Mononuclear cell (primary cell): ENCODE measurements at regions not wholly inside any gene's neighbourhood (a gene's known extent, or its start where the extent isn't known, plus 50 kb on each side); places are given as distances from the start of the nearest gene placed in this dataset.

Experiments used
- H3K27me3 ChIP-seq: 2 replicates; pipeline ENCODE4 v1.6.0; 2011; ENCODE audit warnings: low read length, control low read depth; ENCODE audit not compliant: insufficient read depth
- H3K4me1 ChIP-seq: 2 replicates; pipeline ENCODE4 v1.5.1; 2011; ENCODE audit warnings: mild to moderate bottlenecking, low read length, control low read depth; ENCODE audit not compliant: insufficient read depth
- H3K4me3 ChIP-seq: 2 replicates; pipeline ENCODE4 v1.5.1; 2011; ENCODE audit warnings: mild to moderate bottlenecking, low read length, moderate library complexity
- H3K9me3 ChIP-seq: 2 replicates; pipeline ENCODE4 v1.5.1; 2011; ENCODE audit warnings: low read depth, mild to moderate bottlenecking, control low read depth, low read length

GRCh38 chr10:31702954-31703353 lies 225.7 kb downstream of the ARHGAP12 start:
- no peaks in the 10 kb centered on the region for H3K9me3 ChIP-seq
- no peak overlapping the region for H3K4me3 ChIP-seq
- peaks cover 60% of the 10 kb centered on the region for H3K4me1 ChIP-seq
- H3K27me3 ChIP-seq, result no peaks in the 10 kb centered on the region

DNA sequence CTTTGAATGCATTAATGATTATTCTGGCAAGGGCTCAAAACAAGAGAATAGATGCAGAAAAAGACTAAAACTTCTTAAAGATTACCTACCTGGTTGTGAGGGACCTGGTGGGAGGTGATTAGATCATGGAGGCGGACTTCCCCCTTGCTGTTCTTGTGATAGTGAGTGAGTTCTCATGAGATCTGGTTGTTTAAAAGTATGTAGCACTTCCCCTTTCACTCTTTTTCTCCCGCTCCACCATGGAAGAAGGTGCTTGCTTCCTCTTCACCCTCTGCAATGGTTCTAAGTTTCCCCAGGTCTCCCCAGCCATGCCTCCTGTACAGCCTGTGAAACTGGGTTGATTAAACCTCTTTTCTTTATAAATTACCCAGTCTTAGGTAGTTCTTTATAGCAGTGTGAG lies 226.6 kb downstream of the ARHGAP12 start:
- Histone ChIP-seq H3K27me3 (no peaks in the 10 kb centered on the region), H3K4me1 (peaks cover 60% of the 10 kb centered on the region), H3K9me3 (no peaks in the 10 kb centered on the region), H3K4me3 (no peak overlapping the region)

DNA sequence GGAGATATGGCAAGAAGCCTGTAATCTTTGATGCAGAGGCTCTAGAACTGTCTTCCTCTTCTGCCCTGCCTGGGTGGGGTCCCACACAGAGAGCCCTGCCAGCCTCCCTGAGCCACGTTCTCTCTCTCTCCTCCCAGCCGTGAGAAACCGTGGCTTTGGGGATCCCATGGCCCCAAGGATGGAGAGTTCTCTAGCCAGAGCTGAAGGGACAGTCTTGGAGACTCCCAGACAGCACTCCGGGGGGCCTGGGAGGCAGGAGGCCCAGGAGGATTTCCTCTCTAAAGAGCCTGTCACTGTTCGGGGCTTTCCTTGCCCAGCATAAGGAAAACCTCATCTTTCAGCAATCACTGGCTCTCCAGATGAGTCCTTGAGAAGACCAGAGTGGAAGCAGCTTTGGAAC lies 227.1 kb downstream of the ARHGAP12 start:
- Histone ChIP-seq H3K27me3 (no peaks in the 10 kb centered on the region), H3K9me3 (no peaks in the 10 kb centered on the region), H3K4me1 (peaks cover 55% of the 10 kb centered on the region), H3K4me3 (no peak overlapping the region)

- peaks cover 42% of the 10 kb centered on the region for H3K4me1 ChIP-seq
- H3K4me3 ChIP-seq, result no peak overlapping the region
- H3K9me3 ChIP-seq, result no peaks in the 10 kb centered on the region
- no peaks in the 10 kb centered on the region for H3K27me3 ChIP-seq
Observed at GRCh38 chr10:31700181-31700611, 228.4 kb downstream of the ARHGAP12 start.

- no peaks in the 10 kb centered on the region for H3K27me3 ChIP-seq
- no peak overlapping the region for H3K4me3 ChIP-seq
- H3K9me3 ChIP-seq, result no peaks in the 10 kb centered on the region
- H3K4me1 ChIP-seq, result peaks cover 38% of the 10 kb centered on the region
Observed at GRCh38 chr10:31698181-31698830, 230.3 kb downstream of the ARHGAP12 start.

DNA sequence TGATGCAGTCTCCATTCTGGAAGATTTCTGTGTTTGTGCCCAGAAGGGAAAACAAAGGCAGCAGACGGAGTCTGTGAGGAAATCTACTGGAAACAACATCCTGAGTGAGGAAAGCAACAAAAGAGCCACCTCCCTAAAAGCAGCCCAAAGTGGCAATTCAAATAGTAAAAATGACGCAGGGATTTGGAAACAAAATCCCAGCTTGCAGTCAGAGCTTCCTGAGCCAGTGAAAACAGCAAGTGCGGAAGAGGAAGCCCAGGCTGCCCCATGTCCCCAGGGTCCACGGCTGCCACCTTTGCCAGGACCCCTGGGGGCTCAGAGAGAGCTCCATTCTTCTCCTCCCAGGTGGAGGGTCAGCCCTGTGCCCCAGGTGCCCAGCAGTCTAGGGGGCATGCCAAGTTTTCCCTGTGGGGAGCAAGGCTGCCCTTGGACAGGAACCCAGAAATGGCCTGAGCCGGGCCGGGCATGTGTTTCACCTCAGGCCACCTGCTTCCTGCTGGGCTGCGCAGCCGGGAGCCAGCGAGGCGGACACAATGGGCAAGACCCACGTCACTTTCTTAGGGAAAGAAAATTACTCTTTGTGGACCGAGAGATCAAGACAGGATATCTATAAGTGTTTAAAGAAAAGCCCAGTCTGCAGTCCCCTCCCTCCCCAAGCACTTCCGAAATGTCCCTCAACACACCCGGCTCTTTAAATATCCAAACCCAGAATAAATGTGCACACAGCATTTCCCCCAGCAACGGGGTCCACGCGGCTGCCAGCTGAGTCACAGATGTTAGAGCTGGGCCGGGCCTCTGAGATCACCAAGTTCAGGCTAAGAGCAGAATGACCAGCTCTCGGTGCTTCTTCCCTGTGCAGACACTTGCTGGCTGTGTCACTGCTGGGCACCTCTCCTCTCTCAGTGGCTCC lies 231.1 kb downstream of the ARHGAP12 start:
- peaks cover 38% of the 10 kb centered on the region for H3K4me1 ChIP-seq
- no peaks in the 10 kb centered on the region for H3K9me3 ChIP-seq
- H3K4me3 ChIP-seq, result no peak overlapping the region
- H3K27me3 ChIP-seq, result no peaks in the 10 kb centered on the region

DNA sequence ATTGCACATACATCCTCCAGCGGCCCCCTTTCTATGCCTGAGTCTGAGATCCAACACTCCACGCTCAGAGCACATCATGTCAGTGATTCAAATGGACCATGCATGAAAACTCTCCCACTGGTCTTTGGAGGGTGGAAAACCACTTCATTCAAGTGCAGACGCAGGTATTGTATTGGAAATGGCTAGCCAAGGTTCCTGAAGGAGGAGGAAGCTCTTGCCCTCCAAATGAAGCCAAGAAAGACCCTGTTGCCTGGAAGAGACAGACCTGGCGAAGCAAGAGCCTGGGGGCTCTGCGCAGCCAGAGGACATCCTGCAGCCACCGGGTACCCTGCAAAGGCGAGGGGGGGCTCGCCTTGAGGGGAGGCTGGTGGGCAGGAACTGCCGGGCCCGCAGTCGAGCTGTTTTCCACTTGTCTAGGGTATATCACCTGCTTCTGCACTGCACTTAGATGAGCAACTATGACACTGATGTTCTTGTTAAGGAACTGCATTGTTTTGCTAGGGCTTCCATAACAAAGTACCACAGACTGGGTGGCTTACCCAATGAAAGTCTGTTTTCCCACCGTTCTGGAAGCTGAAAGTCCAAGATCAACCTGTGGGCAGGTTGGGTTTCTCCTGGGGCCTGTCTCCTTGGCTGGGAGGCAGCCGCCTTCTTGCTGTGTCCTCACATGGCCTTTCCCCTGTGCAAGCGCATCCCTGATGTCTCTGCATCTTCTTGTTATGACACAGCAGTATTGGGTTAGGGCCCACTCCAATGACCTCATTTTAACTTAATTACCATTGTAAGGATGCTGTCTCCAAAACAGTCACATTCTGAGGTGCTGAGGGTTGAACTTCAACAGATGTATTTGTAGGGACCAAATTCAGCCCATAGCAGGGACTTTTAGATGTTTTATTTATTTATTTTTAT lies 233.4 kb downstream of the ARHGAP12 start:
- H3K4me3 ChIP-seq, result no peak overlapping the region

GRCh38 chr10:31694126-31694685 lies 234.4 kb downstream of the ARHGAP12 start:
- H3K4me1 ChIP-seq, result peaks cover 16% of the 10 kb centered on the region
- H3K27me3 ChIP-seq, result no peaks in the 10 kb centered on the region
- no peak overlapping the region for H3K4me3 ChIP-seq
- H3K9me3 ChIP-seq, result peaks cover 2% of the 10 kb centered on the region

More for the DNA sequence above, 233.4 kb downstream of the ARHGAP12 start:
- Histone ChIP-seq H3K27me3 (no peaks in the 10 kb centered on the region), H3K9me3 (no peaks in the 10 kb centered on the region), H3K4me1 (peaks cover 23% of the 10 kb centered on the region)

GRCh38 chr10:31693491-31693890 lies 235.1 kb downstream of the ARHGAP12 start:
- Histone ChIP-seq H3K9me3 (peaks cover 6% of the 10 kb centered on the region), H3K27me3 (no peaks in the 10 kb centered on the region), H3K4me3 (no peak overlapping the region), H3K4me1 (peaks cover 15% of the 10 kb centered on the region)

DNA sequence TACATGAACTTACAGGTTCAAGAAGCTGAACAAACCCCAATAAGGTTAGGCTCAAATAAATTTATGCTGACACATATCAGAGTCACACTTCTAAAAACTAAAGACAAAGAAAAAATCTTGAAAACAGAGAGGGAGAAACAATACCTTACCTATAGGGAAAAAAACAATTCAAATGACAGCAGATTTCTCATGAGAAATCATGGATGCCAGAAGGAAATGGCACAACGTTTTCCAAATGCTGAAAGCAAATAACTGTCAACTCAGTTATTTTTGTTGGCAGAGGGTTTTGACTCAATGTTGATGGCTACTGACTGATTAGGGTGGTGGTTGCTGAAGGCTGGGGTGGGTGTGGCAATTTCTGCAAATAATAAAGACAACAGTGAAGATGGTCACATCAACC lies 239.4 kb downstream of the ARHGAP12 start:
- peaks cover 12% of the 10 kb centered on the region for H3K9me3 ChIP-seq
- H3K4me3 ChIP-seq, result no peak overlapping the region
- H3K27me3 ChIP-seq, result no peaks in the 10 kb centered on the region
- H3K4me1 ChIP-seq, result no peaks in the 10 kb centered on the region

DNA sequence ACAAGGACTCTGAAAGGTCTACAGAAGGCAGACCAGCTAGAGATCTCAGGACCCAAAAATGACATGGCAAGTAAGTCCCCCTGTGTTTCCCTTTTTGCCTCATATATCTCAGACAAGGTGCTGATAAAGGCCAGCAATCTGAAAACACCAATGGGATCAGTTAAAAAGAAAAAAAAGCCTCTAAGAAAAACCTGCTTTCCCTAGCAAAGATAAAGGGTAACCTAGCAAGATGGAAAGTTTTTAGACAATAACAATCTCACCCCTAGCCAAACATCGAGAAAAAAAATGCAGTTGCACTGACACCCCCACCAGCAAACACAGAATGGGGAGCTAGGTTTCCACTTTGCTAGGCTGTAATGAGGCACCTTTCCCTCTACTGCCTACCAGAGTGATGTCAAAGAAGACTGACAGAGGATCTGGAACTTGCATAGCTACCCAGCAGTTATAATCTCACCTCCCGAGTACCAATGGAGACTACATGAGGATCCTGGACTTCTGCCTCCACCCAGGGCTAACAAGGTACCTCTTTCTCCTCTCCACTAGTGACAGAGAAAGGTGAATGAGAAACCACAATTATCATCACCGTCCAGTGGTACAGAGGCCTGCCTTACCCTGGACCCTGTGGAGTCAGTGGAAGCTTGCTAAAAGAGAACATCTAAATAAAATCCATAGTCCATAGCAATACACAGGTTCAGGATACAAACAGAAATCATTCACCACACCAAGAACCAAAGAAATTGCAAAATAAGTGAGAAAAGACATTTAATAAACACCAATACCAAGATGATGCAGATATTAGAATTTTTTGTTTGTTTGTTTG lies 240.8 kb downstream of the ARHGAP12 start:
- H3K4me3 ChIP-seq, result no peak overlapping the region
- peaks cover 25% of the 10 kb centered on the region for H3K9me3 ChIP-seq
- H3K4me1 ChIP-seq, result no peaks in the 10 kb centered on the region
- no peaks in the 10 kb centered on the region for H3K27me3 ChIP-seq

- H3K27me3 ChIP-seq, result no peaks in the 10 kb centered on the region
- H3K4me1 ChIP-seq, result no peaks in the 10 kb centered on the region
- no peak overlapping the region for H3K4me3 ChIP-seq
- peaks cover 28% of the 10 kb centered on the region for H3K9me3 ChIP-seq
Observed at GRCh38 chr10:31686599-31686998, 242.0 kb downstream of the ARHGAP12 start.

- peaks cover 22% of the 10 kb centered on the region for H3K9me3 ChIP-seq
- H3K27me3 ChIP-seq, result no peaks in the 10 kb centered on the region
- no peak overlapping the region for H3K4me3 ChIP-seq
- H3K4me1 ChIP-seq, result no peaks in the 10 kb centered on the region
Observed at GRCh38 chr10:31683682-31684081, 244.9 kb downstream of the ARHGAP12 start.

- H3K4me1 ChIP-seq, result no peaks in the 10 kb centered on the region
- H3K9me3 ChIP-seq, result peaks cover 22% of the 10 kb centered on the region
- H3K4me3 ChIP-seq, result no peak overlapping the region
- no peaks in the 10 kb centered on the region for H3K27me3 ChIP-seq
Observed at GRCh38 chr10:31679936-31680335, 248.7 kb downstream of the ARHGAP12 start.
